HG02870 (cell line): ENCODE measurements at regions not wholly inside any gene's neighbourhood (a gene's known extent, or its start where the extent isn't known, plus 50 kb on each side); places are given as distances from the start of the nearest gene placed in this dataset.
"Not testable (repeated sequence)": the region's sequence is repeated elsewhere in the genome, so short reads cannot be mapped to it uniquely, and the experiment has no call there.

Source experiments
- ATAC-seq: cut with Tn5 transposase; IDR thresholded peaks from one replicate; pipeline ENCODE4 v1.9.1; 2021; ENCODE audit warnings: mild to moderate bottlenecking, moderate library complexity; ENCODE audit not compliant: unreplicated experiment

GRCh38 chrX:28408017-28408723 lies 179.1 kb upstream of the IL1RAPL1 start:
- ATAC-seq: no peak

DNA sequence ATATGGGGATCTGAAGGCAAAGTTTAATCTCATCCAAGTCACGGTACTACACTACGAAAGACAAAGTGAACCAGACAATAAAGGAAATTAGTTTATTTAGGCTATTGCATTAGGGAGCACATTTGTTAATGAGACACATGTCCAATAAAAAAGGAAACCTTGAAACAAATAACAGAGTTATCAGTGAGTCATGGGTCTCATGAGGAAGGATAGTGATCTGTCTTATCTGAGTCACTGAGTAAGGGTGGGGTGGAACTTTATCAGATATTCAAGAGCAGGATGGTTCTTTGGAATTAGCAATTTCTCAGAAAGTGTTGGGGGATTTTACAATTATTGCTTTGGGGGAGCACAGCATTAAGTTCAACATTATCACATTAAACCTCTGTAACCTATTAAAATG lies 188.9 kb upstream of the IL1RAPL1 start:
- ATAC-seq: no peak

DNA sequence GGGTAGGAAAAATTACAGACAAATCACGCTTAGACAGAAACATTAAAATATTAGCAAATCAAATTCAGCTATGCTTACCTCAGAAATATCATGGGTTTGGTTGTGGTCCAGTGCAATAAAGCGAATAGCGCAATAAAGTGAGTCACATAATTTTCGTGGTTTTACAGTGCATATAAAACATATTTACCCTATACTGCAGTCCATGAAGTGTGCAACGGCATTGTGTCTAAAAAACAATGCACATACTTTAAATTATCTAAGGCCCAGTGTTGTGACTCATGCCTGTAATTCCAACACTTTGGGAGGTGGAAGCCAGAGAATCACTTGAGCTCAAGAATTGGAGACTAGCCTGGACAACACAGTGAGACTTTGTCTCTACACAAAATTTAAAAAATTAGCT lies 195.7 kb upstream of the IL1RAPL1 start:
- ATAC-seq: no peak

- ATAC-seq: no peak
These were observed 208.1 kb upstream of the IL1RAPL1 start for GRCh38 chrX:28379103-28379502.

GRCh38 chrX:28367649-28368048 lies 219.6 kb upstream of the IL1RAPL1 start:
- ATAC-seq: not testable (repeated sequence)

DNA sequence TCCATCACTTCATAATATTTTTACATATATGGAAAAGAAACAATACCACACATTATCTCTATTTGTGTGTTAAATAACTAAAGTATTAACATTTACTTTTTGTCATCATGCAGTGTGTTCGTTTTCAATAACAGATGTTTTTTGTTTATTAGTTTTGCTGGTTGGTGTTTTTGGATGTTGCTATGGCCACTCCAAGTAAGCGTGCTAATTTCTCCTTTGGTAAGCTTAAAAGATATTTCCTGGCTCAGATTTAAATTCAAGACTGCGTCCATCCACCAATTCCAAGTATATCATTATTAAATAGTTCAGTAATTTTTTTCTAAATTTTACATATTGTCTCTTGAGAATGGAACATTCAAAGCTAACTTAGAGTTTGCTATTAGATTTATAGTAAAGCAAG lies 235.4 kb upstream of the IL1RAPL1 start:
- no peak for ATAC-seq

- no peak for ATAC-seq
These were observed 237.4 kb upstream of the IL1RAPL1 start for GRCh38 chrX:28349888-28350287.

GRCh38 chrX:28347476-28347875 lies 239.8 kb upstream of the IL1RAPL1 start:
- no peak for ATAC-seq

GRCh38 chrX:28329156-28329555 lies 258.1 kb upstream of the IL1RAPL1 start:
- no peak for ATAC-seq

DNA sequence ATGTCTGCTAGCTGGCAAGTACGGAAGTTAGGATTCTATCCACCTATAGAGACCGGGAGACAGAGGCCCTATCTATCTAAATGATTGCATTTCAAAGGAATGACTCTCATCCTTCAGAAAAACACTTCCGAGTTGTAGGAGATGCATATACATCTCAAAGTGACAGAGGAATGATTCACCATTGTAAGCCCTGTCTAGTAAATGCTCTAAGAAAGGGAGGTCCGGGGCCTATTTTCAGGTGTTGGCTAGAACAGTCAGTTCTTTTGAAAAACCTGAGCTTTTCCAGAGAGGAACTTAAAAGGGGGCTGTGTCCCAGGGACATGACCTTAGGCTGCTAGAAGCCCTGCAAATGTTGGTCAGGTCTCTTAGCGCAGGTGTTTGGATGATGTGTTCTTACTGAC lies 262.9 kb upstream of the IL1RAPL1 start:
- ATAC-seq: no peak

DNA sequence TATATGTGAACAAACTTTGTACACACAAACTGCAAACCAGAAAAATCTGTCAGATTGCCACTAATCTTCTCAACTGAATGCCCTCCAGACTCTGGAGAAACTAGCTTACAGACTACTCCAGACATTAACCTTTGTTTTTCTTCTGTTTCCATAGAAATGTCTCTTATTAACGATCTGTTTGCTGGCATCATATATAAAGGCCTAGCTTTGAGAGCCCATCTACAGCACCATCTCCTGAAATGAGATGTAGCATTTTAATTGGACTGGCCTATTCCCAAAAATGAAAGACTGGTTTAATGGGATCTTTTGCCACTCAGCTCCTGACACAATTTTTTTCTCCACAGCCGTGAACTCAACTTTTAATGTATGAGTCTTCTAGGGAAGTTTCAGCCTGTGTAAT lies 266.0 kb upstream of the IL1RAPL1 start:
- ATAC-seq: no peak

- no peak for ATAC-seq
These were observed 274.3 kb upstream of the IL1RAPL1 start for GRCh38 chrX:28312965-28313364.

- no peak for ATAC-seq
These were observed 275.0 kb upstream of the IL1RAPL1 start for GRCh38 chrX:28312259-28312658.

DNA sequence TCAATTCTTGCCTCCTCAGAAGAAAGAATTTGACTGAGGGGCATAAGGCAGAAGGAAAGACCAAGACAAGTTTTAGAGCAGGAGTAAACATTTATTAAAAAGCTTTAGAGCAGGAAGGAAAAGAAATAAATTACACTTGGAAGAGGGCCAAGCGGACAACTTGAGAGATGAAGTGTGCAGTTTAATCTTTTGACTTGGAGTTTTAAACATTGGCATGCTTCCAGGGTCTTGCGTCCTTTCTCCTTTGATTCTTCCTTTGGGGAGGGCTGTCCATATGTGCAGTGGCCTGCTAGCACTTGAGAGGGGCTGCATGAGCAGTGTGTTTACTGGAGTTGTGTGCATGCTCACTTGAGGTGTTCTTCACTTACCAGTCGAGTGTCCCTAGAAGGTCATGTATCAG lies 275.8 kb upstream of the IL1RAPL1 start:
- no peak for ATAC-seq

DNA sequence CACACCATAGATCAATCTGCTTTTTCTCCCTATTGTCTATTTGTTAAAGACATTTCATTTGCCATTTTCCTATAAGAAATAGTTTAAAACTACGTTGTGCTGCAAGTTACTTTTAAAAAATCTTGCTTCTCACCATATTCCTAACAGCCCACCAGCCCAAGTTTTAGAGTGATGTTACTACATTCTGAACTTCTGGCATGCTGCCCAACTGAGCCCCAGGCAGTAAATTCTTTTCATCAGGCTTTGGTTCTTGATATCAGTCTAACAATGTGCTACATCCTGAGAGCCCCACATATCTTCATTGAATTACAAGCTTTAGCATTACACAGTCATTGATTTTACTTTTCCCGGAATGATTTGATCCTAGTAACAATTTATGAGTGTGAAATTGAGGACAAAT lies 283.8 kb upstream of the IL1RAPL1 start:
- ATAC-seq: no peak

DNA sequence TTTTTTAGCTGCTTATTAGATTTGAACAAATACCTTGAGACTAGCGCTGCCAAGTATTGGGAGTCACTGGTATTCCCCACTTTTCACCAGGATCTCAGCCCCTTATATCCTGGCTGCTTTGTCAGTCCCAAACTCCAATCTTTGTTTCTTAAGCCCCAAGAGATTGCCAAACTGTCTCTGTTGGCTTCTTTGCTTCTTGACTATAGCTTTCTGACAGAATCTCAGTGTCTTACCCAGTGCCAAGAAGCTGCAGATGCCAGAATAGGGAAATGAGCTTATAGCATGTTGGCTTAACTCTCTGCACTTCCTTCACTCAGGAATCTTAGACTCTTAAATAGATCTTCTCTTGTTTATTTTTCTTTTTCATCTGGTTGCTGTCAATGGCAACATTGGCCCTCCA lies 297.5 kb upstream of the DCAF8L1 start:
- ATAC-seq: no peak

DNA sequence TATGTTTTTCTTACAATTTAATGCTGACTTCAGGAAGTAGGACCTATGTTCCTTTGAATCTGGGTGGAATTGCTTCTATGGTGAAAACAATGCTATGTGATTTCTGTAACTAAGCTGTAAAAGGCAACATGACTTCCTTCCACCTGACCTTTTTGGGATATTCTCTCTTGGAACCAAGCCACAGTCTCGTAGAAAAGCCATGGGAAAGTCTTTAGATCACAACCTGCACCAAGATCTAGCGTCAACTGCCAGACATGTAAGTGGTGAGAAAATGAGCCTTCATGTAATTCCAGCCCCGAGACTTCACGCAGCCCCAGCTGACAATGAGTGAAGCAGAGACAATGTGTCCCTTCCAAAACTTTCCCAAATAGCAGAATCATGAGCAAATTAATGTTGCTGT lies 297.0 kb upstream of the DCAF8L1 start:
- ATAC-seq: no peak

- no peak for ATAC-seq
These were observed 292.5 kb upstream of the DCAF8L1 start for GRCh38 chrX:28273736-28274135.

DNA sequence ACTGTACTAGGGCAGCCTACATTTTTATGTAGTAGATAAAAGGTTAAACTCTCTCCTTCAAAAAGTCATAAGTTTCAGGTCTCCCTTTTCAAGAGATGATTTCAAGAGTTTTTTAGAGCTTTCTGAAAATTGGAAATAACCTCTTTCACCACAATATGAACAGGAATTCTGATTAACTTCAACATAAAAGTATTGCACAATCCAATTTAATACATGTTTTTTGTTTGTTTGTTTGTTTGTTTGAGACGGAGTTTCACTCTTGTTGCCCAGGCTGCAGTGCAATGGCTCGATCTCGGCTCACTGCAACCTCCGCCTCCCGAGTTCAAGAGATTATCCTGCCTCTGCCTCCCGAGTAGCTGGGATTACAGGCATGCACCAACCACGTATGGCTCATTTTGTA lies 265.4 kb upstream of the DCAF8L1 start:
- no peak for ATAC-seq

- no peak for ATAC-seq
These were observed 248.0 kb upstream of the DCAF8L1 start for GRCh38 chrX:28229217-28229616.

DNA sequence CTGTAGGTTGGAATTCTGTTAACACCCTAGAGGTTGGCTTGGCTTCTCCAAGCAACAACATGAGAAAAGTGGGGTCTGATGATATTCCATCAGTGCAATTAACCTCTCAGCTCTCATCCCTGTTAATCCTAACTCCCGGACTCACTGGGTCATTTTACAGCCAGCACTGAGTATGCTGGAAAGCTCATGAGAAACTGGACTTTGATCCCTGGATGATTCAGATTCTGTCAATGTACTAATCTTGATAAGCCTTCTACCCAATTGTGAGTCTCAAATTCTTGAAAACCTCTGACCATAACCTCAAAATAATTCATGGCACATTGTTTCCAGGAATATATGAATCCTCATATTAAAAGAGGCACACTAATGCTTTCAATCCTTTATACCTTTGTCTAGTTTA lies 244.3 kb upstream of the DCAF8L1 start:
- ATAC-seq: no peak

GRCh38 chrX:28223991-28224390 lies 242.7 kb upstream of the DCAF8L1 start:
- ATAC-seq: no peak

- no peak for ATAC-seq
These were observed 242.2 kb upstream of the DCAF8L1 start for GRCh38 chrX:28223469-28223868.
